Suppressor macrophage treated with lipopolysaccharide for 1 hour (primary cell): ENCODE measurements at regions not wholly inside any gene's neighbourhood (a gene's known extent, or its start where the extent isn't known, plus 50 kb on each side); places are given as distances from the start of the nearest gene placed in this dataset.

Experiments
- DNase-seq, 3 donors: peaks; one replicate each; pipeline ENCODE4 v3.0.0-alpha.2; 2020 to 2022

DNA sequence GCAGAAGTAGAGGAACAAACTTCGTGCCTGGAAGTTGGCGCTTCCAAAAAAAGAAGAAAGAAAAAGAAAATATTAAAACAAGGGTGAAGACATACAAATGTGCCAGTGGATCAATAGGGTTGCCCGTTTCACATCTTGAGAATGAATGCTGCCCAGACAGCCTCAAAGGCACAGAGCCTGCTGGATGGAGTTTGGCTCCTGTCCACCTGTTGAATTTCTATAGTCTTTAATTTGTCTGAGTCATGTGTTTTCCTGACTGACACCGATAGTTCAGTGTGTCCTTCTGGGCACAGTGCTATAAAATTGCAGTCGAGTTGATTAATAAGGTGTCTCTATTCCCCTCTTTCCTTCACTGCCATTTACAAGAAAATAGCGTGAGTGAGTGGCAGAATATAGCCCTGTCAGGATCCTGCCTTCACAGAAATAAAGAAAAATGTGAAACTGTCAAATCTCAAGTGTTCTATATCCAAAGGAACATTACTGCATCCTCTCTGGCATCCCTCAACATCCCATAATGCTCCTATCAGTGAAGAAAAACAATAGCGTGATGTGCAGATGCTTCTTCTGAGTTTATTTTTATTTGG is 471.3 kb upstream of the AUTS2 start:
- no peak for DNase-seq

- DNase-seq, result no peak
Measured at GRCh38 chr7:69129524-69129923, 468.8 kb upstream of the AUTS2 start.

GRCh38 chr7:69129951-69130350 is 468.3 kb upstream of the AUTS2 start:
- DNase-seq, result no peak

GRCh38 chr7:69130396-69130795 is 467.9 kb upstream of the AUTS2 start:
- no peak for DNase-seq

DNA sequence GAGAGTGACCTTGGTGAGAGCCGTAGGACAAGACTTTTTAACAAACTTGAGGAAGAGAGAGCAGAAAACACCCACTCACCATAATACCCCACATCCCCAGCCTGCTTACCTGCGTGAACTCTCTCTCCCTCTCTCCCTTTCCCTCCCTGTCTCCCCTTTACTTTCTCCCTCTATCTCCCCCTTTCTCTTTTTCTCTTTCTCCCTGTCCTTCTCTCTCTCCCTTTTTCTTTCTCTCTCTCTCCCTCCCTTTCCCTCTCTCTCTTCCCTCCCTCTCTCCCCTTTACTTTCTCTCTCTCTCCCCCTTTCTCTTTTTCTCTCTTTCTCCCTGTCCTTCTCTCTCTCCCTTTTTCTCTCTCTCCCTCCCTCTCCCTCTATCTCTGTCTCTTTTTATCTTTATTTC is 464.0 kb upstream of the AUTS2 start:
- no peak for DNase-seq

- DNase-seq, result no peak
Measured at GRCh38 chr7:69147631-69148030, 450.6 kb upstream of the AUTS2 start.

DNA sequence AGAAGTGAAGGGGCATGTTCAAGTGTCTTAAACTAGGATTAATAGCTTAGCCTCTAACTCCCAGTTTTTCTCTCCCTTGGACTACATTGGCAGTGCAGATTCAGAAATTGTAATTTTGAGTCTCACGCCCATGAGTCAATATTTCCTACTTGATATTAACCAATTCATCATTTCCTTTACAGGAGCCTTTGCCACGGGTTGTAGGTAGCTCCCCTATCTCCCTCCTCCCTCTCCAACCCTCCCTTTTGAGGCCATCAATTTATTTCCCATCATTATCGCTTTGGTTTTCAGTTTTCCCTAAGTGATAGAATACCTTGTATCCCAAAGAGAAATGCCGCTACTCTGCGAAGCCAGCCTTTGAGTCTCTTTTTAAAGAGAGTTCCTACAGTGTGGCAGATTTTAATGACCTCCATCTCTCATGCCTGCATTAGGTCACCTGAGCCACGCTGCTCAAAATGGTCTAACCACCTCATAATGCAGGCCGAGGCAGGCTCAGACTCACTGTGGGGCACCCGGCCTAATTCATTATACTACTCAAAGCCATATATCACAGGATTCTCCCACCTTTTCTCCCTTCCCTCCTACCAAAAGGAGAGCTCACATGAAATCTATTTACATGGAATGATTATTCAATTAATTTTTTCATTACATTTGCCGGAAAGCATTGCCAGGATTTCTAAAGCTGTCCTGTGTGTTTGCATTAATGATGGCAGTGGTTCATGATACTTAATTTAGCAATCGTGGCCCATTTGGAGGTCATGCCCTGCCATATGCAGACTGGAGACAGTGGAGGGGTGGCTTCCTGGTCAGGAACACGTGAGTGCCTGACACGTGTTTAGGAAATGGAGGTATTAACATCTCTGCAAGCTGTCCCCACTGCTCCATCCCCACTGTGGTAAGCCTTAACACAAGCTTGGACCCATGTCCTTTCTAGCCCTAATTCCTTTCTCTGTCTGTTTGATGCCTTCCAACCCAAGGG is 448.2 kb upstream of the AUTS2 start:
- no peak for DNase-seq

DNA sequence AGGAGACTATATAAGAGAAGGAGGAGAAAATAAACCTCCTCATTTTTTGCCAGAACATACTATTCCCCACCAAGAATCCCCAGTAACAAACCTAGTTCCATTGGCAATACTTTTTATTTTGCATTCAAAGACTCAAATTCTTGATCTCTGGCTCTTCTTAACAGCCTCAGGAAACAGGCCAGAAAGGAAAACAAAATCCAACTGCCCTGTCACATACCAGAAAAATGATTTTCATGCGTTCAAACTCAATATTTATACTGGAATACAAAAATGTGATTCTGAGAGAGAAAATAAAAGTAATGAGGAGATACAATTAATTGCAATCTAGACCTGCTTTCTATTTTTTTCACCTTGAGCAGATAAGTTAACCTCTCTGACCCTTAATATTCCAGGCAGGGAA is 435.9 kb upstream of the AUTS2 start:
- no peak for DNase-seq

DNA sequence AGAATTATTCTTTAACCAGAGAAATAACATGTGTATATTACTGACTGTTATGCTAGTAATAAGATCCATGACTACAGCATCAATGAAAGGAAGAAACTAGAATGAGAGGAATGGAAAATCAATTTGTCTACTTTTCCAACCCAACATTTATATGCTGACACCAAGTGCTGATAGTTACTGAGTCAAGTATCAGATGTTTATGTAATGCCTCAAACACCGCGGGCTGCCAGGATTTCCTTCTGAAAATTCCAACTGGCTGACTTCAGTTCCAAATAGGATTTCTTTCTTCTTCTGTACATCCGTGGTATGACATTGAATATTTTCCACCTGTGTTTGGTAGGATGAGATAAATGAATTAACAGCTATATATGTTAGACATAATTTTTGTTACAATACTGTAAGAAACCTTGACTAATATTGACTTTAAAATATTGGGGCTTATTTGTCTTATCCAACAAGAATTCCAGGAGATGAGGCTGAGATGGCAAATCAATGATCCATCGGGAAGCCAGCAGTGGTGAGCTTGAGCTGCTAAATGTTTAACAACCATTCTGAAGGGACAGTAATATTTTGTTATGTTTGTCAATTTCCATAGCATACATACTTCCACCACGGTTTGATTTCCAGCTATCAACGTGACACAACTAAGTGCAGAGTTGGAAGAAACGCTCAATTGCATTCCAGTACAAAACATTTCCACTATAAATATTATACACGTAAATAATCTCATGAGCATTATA is 435.2 kb upstream of the AUTS2 start:
- DNase-seq, result no peak

- DNase-seq, result no peak
Measured at GRCh38 chr7:69166979-69167516, 431.2 kb upstream of the AUTS2 start.

DNA sequence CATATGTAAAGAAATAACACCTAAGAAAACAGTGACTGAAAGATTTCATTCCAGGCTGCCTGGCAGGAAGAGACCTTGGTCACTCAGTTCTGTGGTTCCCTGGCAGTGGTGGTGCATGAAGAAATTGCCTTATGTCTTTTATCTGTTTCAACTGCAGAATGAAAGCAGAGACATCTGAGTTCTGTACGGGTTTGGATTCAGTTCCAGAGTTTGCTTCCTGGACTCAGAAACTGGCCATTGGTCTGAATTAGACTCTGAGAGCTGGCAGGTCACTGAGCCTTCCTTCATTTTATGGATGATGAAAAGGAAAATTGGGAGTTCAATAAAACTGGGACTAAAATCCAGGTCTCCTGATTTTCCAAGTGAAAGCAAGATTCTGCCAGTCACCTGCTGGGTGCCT is 428.9 kb upstream of the AUTS2 start:
- no peak for DNase-seq

GRCh38 chr7:69172357-69173077 is 425.8 kb upstream of the AUTS2 start:
- DNase-seq, result no peak

DNA sequence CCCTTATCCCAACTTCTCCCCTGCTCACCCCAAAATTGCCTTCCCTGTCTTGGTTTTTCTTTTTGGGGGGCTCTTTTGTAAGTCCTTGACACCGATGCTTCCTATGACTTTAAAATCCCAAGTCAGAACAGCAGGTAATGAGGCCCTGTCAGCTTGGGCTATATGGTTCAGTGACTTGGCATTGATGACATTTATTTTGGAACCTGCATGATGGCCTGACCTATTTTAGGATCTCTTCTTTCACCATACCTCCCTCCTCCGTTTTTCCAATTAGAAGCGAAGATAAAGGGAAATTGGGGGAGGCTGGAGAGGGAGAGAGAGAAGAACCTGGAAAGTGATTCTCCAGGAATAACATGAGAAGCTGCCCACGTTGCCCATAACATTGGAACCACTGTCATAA is 424.9 kb upstream of the AUTS2 start:
- no peak for DNase-seq

- no peak for DNase-seq
Measured at GRCh38 chr7:69173846-69174245, 424.4 kb upstream of the AUTS2 start.

- DNase-seq, result no peak
Measured at GRCh38 chr7:69176841-69177240, 421.4 kb upstream of the AUTS2 start.

- DNase-seq, result no peak
Measured at GRCh38 chr7:69177461-69177861, 420.8 kb upstream of the AUTS2 start.

- DNase-seq, result no peak
Measured at GRCh38 chr7:69177941-69178494, 420.3 kb upstream of the AUTS2 start.

DNA sequence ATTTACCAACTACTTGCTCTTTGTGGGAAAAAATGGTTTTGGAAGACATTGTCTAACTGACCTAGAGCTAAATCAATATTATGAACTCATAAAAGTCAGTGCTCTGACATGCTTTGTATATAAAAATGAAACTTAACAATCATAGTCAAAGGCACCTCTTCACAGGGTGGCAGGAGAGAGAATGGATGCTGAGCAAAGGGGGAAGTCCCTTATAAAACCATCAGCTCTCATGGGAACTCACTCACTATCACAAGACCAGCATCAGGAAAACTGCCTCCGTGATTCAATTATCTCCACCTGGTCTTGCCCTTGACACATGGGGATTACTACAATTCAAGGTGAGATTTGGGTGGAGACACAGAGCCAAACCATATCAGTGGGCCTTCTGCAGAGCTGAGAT is 417.6 kb upstream of the AUTS2 start:
- DNase-seq, result no peak

DNA sequence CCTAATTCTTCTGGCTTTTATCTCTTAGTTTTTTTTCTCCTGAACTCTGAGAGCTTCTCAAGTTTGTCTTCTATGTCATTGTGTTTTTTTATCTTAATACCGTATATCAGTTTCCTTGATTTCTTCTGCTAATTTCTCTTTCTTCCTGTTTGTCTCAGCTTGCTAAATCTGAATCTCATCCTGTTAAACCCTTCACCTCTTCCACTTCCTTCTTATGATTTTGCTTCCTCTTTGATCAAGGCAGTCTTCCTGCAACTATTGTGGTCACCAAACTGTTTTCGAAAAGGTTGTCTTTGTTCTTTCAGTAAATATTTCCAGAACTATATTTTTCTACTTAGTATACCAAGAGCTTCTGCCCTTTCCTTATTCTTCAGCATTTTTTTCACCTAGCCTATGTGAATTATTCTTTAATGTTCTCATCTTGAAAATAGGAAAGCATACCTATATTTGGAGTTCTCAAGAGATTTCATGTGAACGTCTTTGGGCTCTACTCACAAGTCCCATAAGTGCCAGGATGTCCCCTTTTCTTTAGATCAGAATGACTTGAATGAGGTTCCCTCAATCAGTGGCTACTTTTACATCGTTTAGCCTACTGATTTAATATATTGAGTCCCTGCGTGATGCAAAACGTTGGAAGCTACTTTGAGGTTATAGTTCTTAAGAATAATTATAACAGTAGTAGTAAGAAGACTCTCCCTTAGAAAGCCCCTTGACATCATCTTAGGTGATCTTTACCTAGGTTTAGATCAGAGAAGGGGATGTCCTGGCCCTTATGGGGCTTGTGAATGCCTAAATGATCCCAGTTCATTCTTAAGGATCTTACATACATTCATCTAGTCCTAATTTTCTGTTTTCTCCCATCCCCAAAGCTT is 415.4 kb upstream of the AUTS2 start:
- DNase-seq, result peak in 1 of 3 donors; percentile 36

DNA sequence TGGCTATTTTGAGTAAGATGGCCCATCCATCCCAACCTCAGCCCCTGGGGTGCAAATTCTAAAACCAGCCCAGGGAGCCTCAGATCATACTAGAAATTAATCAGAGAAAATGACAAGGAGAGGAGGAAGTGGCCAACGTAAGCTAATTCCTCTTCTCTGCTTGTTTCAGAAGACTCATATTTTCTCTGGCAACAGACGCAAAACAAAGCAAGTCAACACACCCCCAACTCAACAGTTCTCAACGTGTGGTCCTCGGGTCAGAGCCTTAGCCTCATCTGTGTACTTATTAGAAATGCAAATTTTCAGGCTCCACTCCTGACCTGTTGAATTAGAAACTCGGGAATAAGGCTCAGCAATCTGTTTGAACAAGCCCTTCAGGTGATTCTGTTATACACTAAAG is 413.9 kb upstream of the AUTS2 start:
- no peak for DNase-seq

- DNase-seq, result no peak
Measured at GRCh38 chr7:69185170-69185569, 413.1 kb upstream of the AUTS2 start.
